AG08395 (cell line): ENCODE measurements at regions not wholly inside any gene's neighbourhood (a gene's known extent, or its start where the extent isn't known, plus 50 kb on each side); places are given as distances from the start of the nearest gene placed in this dataset.

Experiments used
- DNase-seq: peaks from one replicate; pipeline ENCODE4 v3.0.0; 2012; ENCODE audit warnings: mixed read lengths, low spot score

DNA sequence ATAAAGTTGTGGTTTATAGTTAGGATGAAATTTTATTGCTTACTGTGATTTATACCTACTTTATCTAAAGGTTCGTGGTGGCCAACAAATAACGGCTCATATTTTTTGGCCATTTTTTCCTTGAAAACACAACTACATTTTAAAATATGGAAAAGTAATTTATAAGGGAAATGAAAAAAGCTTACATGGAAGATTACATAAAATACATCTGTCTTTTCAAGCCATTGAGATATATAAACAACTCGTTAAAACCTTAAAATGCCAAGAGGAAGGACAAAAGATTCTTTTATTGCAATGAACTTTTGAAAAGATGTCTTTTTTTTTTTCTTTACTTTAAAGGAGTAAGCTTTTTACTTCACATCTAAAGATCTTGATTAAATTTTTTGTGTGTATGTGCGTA lies 55.4 kb upstream of the EYA4 start:
- DNase-seq, result no peak

DNA sequence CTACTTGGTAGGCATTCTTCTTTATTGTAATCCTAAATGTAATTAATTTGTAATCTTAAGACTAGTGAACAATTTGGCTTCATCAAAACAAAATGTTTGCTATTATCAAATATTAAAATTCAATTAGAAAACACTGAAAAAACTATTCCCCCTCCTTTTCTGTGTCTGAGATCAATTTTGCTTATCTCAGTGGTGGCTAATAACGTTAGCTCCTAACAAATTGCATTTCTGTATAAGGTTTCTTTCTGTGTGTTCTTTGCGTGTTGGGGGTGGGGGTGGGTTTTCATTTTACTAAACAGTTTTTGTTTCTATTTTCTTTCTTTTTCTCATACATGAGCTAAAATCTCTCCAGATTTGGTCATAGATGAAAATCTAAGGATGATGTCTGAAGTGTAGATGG lies 54.0 kb upstream of the EYA4 start:
- DNase-seq, result no peak

DNA sequence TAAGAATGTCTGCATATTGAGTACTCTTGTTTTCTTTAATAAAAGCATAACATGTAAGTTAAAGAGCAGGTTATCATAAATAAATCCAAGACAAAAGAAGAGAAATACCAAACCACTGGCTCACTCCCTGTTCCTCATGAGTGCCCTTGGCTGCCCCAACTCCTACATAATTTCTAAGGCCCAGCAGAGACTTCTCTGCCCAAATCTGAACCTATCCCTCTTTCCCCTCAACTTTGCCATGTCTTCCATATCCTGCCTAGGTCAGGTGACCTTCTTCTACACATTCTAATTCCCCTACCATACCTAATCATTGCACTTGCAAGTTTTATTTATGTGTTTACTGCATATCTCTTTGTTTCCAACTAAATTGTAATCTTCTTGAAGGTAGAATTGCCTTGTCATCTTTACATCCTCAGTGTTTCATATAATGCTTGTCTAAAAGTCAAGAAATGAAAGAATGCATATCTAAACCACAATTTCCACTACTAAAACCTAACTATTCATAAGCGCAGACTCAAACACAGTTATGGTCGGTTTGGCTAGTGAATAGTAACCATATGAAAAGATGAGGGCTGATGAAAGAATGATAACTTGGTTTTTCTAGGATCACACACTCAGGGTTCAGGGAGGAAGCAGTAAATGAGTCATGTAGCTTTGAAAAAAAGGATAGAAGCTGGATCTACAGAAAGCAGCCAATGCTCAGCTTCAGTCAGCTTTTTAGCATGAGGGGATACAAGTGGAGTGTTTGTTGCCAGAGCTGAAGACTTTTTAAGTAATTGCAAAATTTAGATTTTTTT lies 53.3 kb upstream of the EYA4 start:
- DNase-seq, result no peak

DNA sequence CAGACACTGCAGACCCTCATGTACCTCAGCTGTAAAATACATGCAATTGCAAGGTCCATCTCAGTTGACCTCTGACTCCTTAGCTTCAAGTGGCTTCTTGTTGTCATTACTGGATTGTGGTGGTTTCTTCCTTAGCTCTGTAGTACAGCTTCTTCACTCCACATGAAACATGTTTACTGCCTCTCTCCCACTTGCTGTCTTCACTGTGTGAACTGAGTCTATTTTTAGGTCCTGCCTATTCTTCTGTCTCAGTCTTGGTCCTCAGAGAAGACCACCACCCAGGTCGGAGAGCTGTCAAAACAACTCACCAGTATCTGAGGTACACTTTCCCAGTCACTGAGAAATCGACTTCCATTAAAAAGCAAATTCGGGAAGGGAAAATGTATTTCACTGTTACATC lies 50.2 kb upstream of the EYA4 start:
- DNase-seq, result no peak

DNA sequence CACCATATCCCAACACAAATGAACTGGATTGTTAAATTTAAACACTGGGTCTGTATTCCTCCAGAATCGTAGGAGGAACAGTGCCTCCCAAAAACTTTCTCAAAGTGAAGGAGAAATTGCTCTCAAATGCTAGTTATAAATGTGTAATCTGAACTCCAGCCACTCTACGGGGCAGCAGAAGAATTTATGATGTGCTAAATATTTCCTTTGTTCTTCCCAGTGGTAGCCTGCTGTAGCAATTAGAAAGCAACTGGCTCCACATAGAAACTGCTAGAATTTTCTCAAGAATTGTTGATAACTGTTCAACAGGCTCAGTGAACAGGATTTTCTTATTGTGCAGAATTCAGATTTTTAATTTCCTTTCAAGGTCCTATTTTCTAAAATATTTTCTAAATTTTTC lies 49.8 kb upstream of the EYA4 start:
- DNase-seq, result no peak
